C4-2B (cell line): ENCODE measurements at regions not wholly inside any gene's neighbourhood (a gene's known extent, or its start where the extent isn't known, plus 50 kb on each side); places are given as distances from the start of the nearest gene placed in this dataset.

Source experiments
- H3K27ac ChIP-seq: fragments of 450-650 bp; 2 replicates; pipeline ENCODE4 v1.5.1; 2017
- ZFX ChIP-seq: fragments of 450-650 bp; IDR thresholded peaks from 2 replicates; pipeline ENCODE4 v1.6.1; 2017
- TF ChIP-seq, protein P1 (sequence below): fragments of 450-650 bp; conservative IDR thresholded peaks from 2 replicates; pipeline ENCODE4 v1.5.1; 2017; ENCODE audit warnings: mild to moderate bottlenecking

DNA sequence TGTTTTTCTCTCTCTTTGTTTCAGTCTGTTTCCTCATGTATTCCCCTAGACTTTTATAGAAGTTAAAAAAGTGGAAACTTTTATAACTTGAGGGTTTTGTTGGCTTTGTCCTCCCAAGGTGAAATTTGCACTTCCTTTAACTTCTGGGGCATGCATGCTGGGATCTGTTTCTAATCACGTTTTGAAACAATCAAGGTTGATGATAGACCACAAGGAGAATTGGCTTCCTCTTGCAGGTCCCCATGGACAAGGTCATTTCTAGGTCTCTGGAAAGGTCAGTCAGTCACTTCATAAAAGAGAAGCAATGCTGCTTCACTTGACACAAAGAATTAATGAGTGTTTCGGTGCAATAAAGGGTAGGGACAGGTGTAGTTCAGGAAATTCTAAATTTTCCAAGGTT, 811.8 kb upstream of the CELF2 start:
- TF ChIP-seq ZFX: no peak
- TF ChIP-seq, protein P1, sequence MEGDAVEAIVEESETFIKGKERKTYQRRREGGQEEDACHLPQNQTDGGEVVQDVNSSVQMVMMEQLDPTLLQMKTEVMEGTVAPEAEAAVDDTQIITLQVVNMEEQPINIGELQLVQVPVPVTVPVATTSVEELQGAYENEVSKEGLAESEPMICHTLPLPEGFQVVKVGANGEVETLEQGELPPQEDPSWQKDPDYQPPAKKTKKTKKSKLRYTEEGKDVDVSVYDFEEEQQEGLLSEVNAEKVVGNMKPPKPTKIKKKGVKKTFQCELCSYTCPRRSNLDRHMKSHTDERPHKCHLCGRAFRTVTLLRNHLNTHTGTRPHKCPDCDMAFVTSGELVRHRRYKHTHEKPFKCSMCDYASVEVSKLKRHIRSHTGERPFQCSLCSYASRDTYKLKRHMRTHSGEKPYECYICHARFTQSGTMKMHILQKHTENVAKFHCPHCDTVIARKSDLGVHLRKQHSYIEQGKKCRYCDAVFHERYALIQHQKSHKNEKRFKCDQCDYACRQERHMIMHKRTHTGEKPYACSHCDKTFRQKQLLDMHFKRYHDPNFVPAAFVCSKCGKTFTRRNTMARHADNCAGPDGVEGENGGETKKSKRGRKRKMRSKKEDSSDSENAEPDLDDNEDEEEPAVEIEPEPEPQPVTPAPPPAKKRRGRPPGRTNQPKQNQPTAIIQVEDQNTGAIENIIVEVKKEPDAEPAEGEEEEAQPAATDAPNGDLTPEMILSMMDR: no peak
- H3K27ac ChIP-seq: no peak overlapping the region

DNA sequence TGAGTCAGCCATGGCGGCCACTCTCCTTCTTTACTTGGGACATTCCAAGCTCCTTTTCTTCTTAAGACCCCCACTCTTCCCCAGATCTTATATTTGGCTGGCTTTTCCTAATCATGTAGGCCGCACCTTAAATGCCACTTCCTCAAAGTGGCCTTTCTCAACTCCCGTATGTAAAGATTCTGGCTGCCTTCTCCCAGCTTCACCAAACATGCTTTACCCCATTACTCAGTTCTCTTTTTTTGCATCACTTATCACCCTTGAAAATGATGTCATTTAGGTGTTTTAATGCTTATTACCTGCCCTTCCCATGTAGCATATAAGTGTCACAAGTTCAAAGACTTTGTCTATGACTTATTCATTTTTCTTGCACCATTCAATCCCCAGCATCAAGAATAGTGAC, 810.1 kb upstream of the CELF2 start:
- TF ChIP-seq, protein P1: no peak
- no peak for TF ChIP-seq ZFX
- H3K27ac ChIP-seq: no peak overlapping the region

GRCh38 chr10:10208196-10208595, 809.5 kb upstream of the CELF2 start:
- TF ChIP-seq, protein P1: no peak
- no peak for TF ChIP-seq ZFX
- no peak overlapping the region for H3K27ac ChIP-seq

GRCh38 chr10:10209167-10209566, 808.5 kb upstream of the CELF2 start:
- TF ChIP-seq ZFX: no peak
- TF ChIP-seq, protein P1: no peak
- no peak overlapping the region for H3K27ac ChIP-seq

DNA sequence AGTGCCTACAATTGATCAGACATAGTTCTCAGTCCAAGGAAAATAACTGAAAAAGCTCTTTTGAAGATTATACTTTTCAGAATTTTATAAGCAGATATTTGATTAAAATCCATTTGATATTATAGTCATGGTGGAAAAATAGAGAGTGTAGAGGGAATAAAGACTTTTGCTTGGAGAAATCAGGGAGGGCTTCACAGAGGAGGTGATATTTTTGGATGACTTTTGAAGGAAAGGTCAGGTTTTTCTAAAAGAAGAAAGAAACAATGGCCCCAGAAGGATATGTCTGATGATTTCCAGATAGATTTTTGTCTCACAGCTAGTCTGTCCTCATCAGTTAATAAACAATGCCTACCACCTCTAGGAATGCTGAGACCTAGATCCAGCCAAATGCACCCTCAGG, 806.3 kb upstream of the CELF2 start:
- no peak overlapping the region for H3K27ac ChIP-seq
- no peak for TF ChIP-seq ZFX
- TF ChIP-seq, protein P1: no peak

DNA sequence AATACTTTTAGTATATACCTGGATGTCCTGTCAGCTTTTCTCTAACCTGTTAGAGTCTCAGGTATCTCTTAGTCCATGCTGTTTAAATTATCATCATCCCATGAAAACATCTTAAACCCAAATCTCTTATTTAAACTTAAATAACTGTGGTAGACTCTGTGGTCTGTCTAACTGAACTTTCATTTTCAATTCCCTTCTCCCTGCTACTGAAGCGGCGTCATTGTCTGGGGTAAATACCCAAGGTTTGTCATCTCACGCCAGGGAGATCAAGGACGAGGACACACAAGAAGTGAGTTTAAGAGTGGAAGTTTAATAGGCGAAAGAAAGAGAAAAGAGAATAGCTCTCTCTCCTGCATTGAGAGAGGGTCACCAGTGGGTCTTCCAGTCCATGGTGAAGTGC, 804.4 kb upstream of the CELF2 start:
- H3K27ac ChIP-seq: no peak overlapping the region
- TF ChIP-seq, protein P1: no peak
- TF ChIP-seq ZFX: no peak

DNA sequence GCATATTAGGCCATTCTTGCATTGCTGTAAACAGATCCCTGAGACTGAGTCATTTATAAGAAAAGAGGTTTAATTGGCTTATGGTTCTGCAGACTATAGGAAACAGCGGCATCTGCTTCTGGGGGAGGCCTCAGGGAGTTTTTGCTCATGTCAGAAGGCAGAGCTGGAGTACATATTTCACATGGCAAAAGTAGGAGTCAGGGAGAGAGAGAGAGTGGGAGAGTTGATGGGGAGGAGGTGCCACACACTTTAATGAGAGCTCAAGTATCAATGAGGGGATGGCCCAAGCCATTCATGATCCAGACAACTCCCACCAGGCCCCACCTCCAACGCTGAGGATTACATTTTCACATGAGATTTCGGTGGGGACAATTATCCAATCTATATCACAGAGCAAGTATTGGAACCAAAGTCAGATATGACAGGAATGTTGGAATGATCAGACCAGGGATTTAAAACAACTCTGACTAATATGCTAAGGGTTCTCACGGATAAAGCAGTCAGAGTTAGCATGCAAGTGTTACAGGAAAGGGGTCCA, 795.3 kb upstream of the CELF2 start:
- no peak for TF ChIP-seq ZFX
- TF ChIP-seq, protein P1: no peak
- H3K27ac ChIP-seq: no peak overlapping the region
